OCI-LY7 (cell line): ENCODE measurements at regions not wholly inside any gene's neighbourhood (a gene's known extent, or its start where the extent isn't known, plus 50 kb on each side); places are given as distances from the start of the nearest gene placed in this dataset.

ENCODE experiments used
- BruUV-seq: library from RNA; stranded (reverse); fragments of 400-500 nt; replicated peaks from 2 replicates; lab custom pipeline; 2021; lab: Mats Ljungman, UMichigan
- CTCF ChIA-PET: fragments of 300-600 bp; sonication (Branson Sonifier 250); formaldehyde crosslinking; loops from one replicate; lab custom pipeline; 2022; ENCODE audit warnings: antibody characterized with exemption; ENCODE audit not compliant: unreplicated experiment; lab: Charles Lee
- POLR2A ChIA-PET: fragments of 300-600 bp; sonication (Branson Sonifier 250); formaldehyde crosslinking; loops from one replicate; lab custom pipeline; 2022; ENCODE audit warnings: antibody characterized with exemption; lab: Charles Lee
- DNase-seq: peaks from one replicate; pipeline ENCODE4 v3.0.0-alpha.2; 2015; ENCODE audit warnings: low spot score
- H2AFZ ChIP-seq: fragments of 200-600 bp; sonication (generic), shearing (Covaris generic); 2 replicates; pipeline ENCODE4 v1.6.1; 2014; ENCODE audit warnings: mild to moderate bottlenecking, antibody characterized with exemption, low read length, moderate library complexity
- H3K27ac ChIP-seq: fragments of 200-600 bp; sonication (generic); 2 replicates; pipeline ENCODE4 v1.5.1; 2014; ENCODE audit warnings: mixed run types, low read depth, mild to moderate bottlenecking, moderate library complexity, low read length, inconsistent platforms; ENCODE audit not compliant: poor library complexity, severe bottlenecking
- H3K36me3 ChIP-seq: fragments of 200-600 bp; sonication (generic); 2 replicates; pipeline ENCODE4 v1.6.1; 2014; ENCODE audit warnings: mild to moderate bottlenecking, antibody characterized with exemption, low read length, moderate library complexity, mixed read lengths; ENCODE audit not compliant: insufficient read depth
- H3K4me1 ChIP-seq: fragments of 200-600 bp; sonication (generic); 2 replicates; pipeline ENCODE4 v1.5.1; 2014; ENCODE audit warnings: mild to moderate bottlenecking, low read length; ENCODE audit not compliant: insufficient read depth, poor library complexity, severe bottlenecking
- H3K4me2 ChIP-seq: fragments of 200-600 bp; sonication (generic); 2 replicates; pipeline ENCODE4 v1.6.1; 2014; ENCODE audit warnings: mild to moderate bottlenecking, low read length
- H3K4me3 ChIP-seq: fragments of 200-600 bp; sonication (generic); 2 replicates; pipeline ENCODE4 v1.5.1; 2014; ENCODE audit warnings: mild to moderate bottlenecking, low read depth, low read length; ENCODE audit not compliant: poor library complexity, severe bottlenecking
- H3K79me2 ChIP-seq: fragments of 200-600 bp; sonication (generic); 2 replicates; pipeline ENCODE4 v1.6.1; 2016; ENCODE audit warnings: low read depth, mild to moderate bottlenecking, low read length, moderate library complexity, mixed read lengths; ENCODE audit not compliant: insufficient read depth
- H3K9me2 ChIP-seq: fragments of 200-600 bp; sonication (generic); 2 replicates; pipeline ENCODE4 v1.6.1; 2016; ENCODE audit warnings: mild to moderate bottlenecking, low read length, mixed read lengths; ENCODE audit not compliant: insufficient read depth
- H3K9me3 ChIP-seq: fragments of 200-600 bp; sonication (generic); 2 replicates; pipeline ENCODE4 v1.6.1; 2014; ENCODE audit warnings: mild to moderate bottlenecking, mixed run types, low read length, mixed read lengths
- H4K20me1 ChIP-seq: fragments of 200-600 bp; sonication (generic); 2 replicates; pipeline ENCODE4 v1.6.1; 2014; ENCODE audit warnings: mild to moderate bottlenecking, antibody characterized with exemption, low read length, moderate library complexity, mixed read lengths; ENCODE audit not compliant: insufficient read depth
- CTCF ChIP-seq: fragments of 200-600 bp; sonication (generic); conservative IDR thresholded peaks from 2 replicates; pipeline ENCODE4 v1.5.1; 2014; ENCODE audit warnings: mild to moderate bottlenecking, antibody characterized with exemption, low read length, moderate library complexity, mixed read lengths
- EZH2phosphoT487 ChIP-seq: fragments of 200-600 bp; sonication (generic); IDR thresholded peaks from 2 replicates; pipeline ENCODE4 v1.6.1; 2018; ENCODE audit warnings: low read depth, borderline replicate concordance, mild to moderate bottlenecking, mixed run types, antibody characterized with exemption, low read length, moderate library complexity, mixed read lengths
- intact Hi-C: fragments of 100-400 bp; cut with micrococcal nuclease; formaldehyde crosslinking; loops from one replicate; pipeline ENCODE4 v1.10.0; 2022; ENCODE audit not compliant: unreplicated experiment

- Histone ChIP-seq H3K27ac (no peak overlapping the region), H3K9me3 (no peaks in the 10 kb centered on the region), H2AFZ (no peak overlapping the region), H4K20me1 (no peaks in the 10 kb centered on the region), H3K9me2 (no peaks in the 10 kb centered on the region), H3K4me2 (no peak overlapping the region), H3K79me2 (no peaks in the 10 kb centered on the region), H3K4me3 (no peak overlapping the region), H3K36me3 (no peaks in the 10 kb centered on the region), H3K4me1 (no peaks in the 10 kb centered on the region)
- ChIA-PET POLR2A (no interaction called here), CTCF (no interaction called here)
- BruUV-seq: no TSS peak
- intact Hi-C loops: no loop called here
- no peak for DNase-seq
- TF ChIP-seq EZH2phosphoT487: no peak
- no peak for TF ChIP-seq CTCF
These were observed 221.4 kb downstream of the MTERF1 start for GRCh38 chr7:91659096-91659495.

- Histone ChIP-seq H2AFZ (no peak overlapping the region), H4K20me1 (no peaks in the 10 kb centered on the region), H3K79me2 (no peaks in the 10 kb centered on the region), H3K9me2 (no peaks in the 10 kb centered on the region), H3K4me1 (no peaks in the 10 kb centered on the region), H3K4me2 (no peak overlapping the region), H3K9me3 (no peaks in the 10 kb centered on the region), H3K36me3 (no peaks in the 10 kb centered on the region), H3K27ac (no peak overlapping the region), H3K4me3 (no peak overlapping the region)
- intact Hi-C loops: no loop called here
- no peak for DNase-seq
- POLR2A ChIA-PET: interaction anchor here (0.6 kb wide), 1 partner anchor 85 kb away, joined by 3 read pairs; no protein-coding TSS in a partner anchor
- BruUV-seq: no TSS peak
- TF ChIP-seq EZH2phosphoT487: no peak
- no peak for TF ChIP-seq CTCF
- CTCF ChIA-PET: no interaction called here
These were observed 219.7 kb downstream of the MTERF1 start for GRCh38 chr7:91660734-91661356.

GRCh38 chr7:91661727-91662126, 218.8 kb downstream of the MTERF1 start:
- DNase-seq: no peak
- Histone ChIP-seq H3K9me2 (no peaks in the 10 kb centered on the region), H3K36me3 (no peaks in the 10 kb centered on the region), H3K27ac (no peak overlapping the region), H3K4me1 (no peaks in the 10 kb centered on the region), H4K20me1 (no peaks in the 10 kb centered on the region), H3K4me2 (no peak overlapping the region), H3K9me3 (no peaks in the 10 kb centered on the region), H3K79me2 (no peaks in the 10 kb centered on the region), H3K4me3 (no peak overlapping the region), H2AFZ (no peak overlapping the region)
- intact Hi-C loops: no loop called here
- ChIA-PET POLR2A (no interaction called here), CTCF (no interaction called here)
- no TSS peak for BruUV-seq
- no peak for TF ChIP-seq CTCF
- no peak for TF ChIP-seq EZH2phosphoT487
